ENCODE measurements at regions not wholly inside any gene's neighbourhood (a gene's known extent, or its start where the extent isn't known, plus 50 kb on each side); places are given as distances from the start of the nearest gene placed in this dataset.
"Not testable (repeated sequence)": the region's sequence is repeated elsewhere in the genome, so short reads cannot be mapped to it uniquely, and the experiment has no call there.

DNA sequence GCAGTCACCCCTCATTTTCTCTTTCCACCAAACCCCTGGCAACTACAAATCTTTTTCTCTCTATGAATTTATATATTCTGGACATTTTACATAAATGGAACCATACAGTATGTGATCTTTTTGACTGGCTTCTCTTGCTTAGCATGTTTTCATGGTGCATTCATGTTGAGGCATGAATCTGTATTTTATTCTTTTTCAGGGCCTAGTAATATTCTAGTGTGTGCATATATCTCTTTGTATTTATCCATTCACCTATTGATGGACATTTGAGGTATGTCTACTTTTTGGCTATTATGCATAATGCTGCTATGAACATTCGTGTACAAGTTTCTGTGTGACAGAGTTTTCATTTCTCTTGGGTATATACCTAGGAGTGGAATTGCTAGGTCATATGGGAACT, 78.2 kb downstream of the HACD1 start:
- H3K36me3 Mint-ChIP-seq = no peaks in the 10 kb centered on the region
- Histone ChIP-seq H3K27me3 (ENCODE audit: insufficient read depth, low read length) (no peaks in the 10 kb centered on the region), H3K4me3 (ENCODE audit: low read length in 2 of 2) (no peak overlapping the region), H3K4me1 (ENCODE audit: insufficient read depth, low read length) (no peaks in the 10 kb centered on the region), H3K9me3 (ENCODE audit: control insufficient read depth in 1 of 2, low read length in 2 of 2) (no peaks in the 10 kb centered on the region), H3K36me3 (ENCODE audit: insufficient read depth, low read length) (no peaks in the 10 kb centered on the region), H3K27ac (ENCODE audit: low read depth, low read length) (no peak overlapping the region)
- ChIA-PET CTCF (ENCODE audit: partially characterized antibody) (no interaction called here), POLR2A (ENCODE audit: partially characterized antibody) (no interaction called here)
- H3K9me3 Mint-ChIP-seq = peaks cover 3 to 19% (median 9%) of the 10 kb centered on the region in 8 donors
- no peak overlapping the region for H3K27ac Mint-ChIP-seq
- H3K4me3 Mint-ChIP-seq = no peak overlapping the region
- no peaks in the 10 kb centered on the region for H3K4me1 Mint-ChIP-seq
- DNase-seq = no peak
- intact Hi-C loops (cut with micrococcal nuclease) = no loop called here
- H3K27me3 Mint-ChIP-seq = peaks cover 0 to 9% of the 10 kb centered on the region in 2 donors

DNA sequence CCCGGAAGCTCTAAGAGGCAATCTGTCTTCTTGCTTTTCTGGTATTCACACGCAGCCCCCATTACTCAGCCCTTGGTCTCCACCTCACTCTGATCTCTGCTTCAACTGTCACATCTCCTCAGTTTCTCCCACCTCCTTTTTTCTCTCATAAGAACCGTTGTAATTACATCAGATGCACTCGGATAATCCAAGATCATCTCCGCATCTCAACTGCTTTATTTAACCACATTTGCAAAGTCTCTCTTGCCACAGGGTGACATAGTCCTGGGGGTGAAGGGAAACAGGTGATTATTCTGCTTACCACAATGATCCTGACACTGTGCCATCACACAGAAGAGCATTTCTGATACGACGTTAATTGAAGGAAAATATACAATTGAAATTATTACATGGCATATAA, 79.9 kb downstream of the HACD1 start:
- Histone ChIP-seq H3K4me1 (ENCODE audit: insufficient read depth, low read length) (no peaks in the 10 kb centered on the region), H3K27ac (ENCODE audit: low read depth, low read length) (no peak overlapping the region), H3K4me3 (ENCODE audit: low read length in 2 of 2) (no peak overlapping the region), H3K27me3 (ENCODE audit: insufficient read depth, low read length) (no peaks in the 10 kb centered on the region), H3K36me3 (ENCODE audit: insufficient read depth, low read length) (no peaks in the 10 kb centered on the region), H3K9me3 (ENCODE audit: control insufficient read depth in 1 of 2, low read length in 2 of 2) (no peaks in the 10 kb centered on the region)
- Mint-ChIP-seq H3K27ac (no peak overlapping the region), H3K4me3 (no peak overlapping the region), H3K9me3 (peaks cover 3 to 19% (median 6%) of the 10 kb centered on the region in 8 donors), H3K4me1 (no peaks in the 10 kb centered on the region), H3K36me3 (no peaks in the 10 kb centered on the region), H3K27me3 (peaks cover 0 to 9% of the 10 kb centered on the region in 2 donors)
- intact Hi-C loops (cut with micrococcal nuclease) = no loop called here
- ChIA-PET CTCF (ENCODE audit: partially characterized antibody) (no interaction called here), POLR2A (ENCODE audit: partially characterized antibody) (no interaction called here)
- no peak for DNase-seq

DNA sequence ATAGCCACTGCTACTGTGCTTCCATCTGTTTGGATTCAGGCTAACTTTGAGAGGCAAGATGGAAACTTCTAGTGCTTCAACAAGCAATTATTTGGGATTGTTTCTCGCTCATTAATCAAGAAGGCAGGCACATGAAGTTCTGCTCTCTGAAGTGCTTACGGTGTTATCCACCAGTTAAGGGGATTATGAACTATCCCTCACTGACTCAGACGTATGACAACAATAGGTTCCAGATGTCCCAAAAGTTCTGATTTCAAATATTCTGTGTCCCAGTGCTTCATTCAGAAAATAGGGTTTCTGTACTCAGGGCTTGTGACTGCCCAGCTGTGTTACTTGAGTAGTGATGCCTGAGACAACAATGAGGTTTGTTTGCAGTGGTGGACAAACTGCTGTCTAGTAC, 81.0 kb downstream of the HACD1 start:
- no peaks in the 10 kb centered on the region for H3K4me1 ChIP-seq (ENCODE audit: insufficient read depth, low read length)
- no peaks in the 10 kb centered on the region for H3K27me3 ChIP-seq (ENCODE audit: insufficient read depth, low read length)
- CTCF ChIA-PET (ENCODE audit: partially characterized antibody) = no interaction called here
- Mint-ChIP-seq H3K9me3 (peaks cover 3 to 19% (median 6%) of the 10 kb centered on the region in 8 donors), H3K4me1 (no peaks in the 10 kb centered on the region), H3K36me3 (no peaks in the 10 kb centered on the region), H3K4me3 (no peak overlapping the region), H3K27ac (no peak overlapping the region), H3K27me3 (peaks cover 0 to 9% of the 10 kb centered on the region in 2 donors)
- no peak overlapping the region for H3K4me3 ChIP-seq (ENCODE audit: low read length in 2 of 2)
- no peak overlapping the region for H3K27ac ChIP-seq (ENCODE audit: low read depth, low read length)
- H3K36me3 ChIP-seq (ENCODE audit: insufficient read depth, low read length) = no peaks in the 10 kb centered on the region
- POLR2A ChIA-PET (ENCODE audit: partially characterized antibody) = no interaction called here
- H3K9me3 ChIP-seq (ENCODE audit: control insufficient read depth in 1 of 2, low read length in 2 of 2) = no peaks in the 10 kb centered on the region
- intact Hi-C loops (cut with micrococcal nuclease) = no loop called here
- no peak for DNase-seq

DNA sequence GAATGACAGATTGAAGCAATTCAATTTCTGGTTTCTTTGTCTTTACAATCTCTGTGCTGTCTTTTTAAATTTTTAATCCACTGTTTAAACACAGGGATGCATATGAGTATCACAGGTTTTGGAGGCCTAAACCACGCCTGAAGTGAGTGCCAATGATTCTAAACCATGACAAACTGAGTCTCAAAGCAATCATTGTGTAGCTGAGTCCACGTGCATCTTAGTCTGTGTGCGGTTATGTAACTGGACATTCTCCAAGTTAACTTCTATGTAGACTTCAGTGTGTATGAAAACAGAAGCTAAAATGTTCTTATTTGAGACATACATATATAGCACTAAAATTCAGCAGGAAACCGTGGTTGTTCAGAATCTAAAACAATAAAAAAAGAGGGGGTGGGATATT, 79.3 kb upstream of the ST8SIA6 start:
- Histone ChIP-seq H3K4me3 (ENCODE audit: low read length in 2 of 2) (no peak overlapping the region), H3K27ac (ENCODE audit: low read depth, low read length) (no peak overlapping the region), H3K36me3 (ENCODE audit: insufficient read depth, low read length) (no peaks in the 10 kb centered on the region), H3K4me1 (ENCODE audit: insufficient read depth, low read length) (no peaks in the 10 kb centered on the region), H3K27me3 (ENCODE audit: insufficient read depth, low read length) (no peaks in the 10 kb centered on the region), H3K9me3 (ENCODE audit: control insufficient read depth in 1 of 2, low read length in 2 of 2) (no peaks in the 10 kb centered on the region)
- intact Hi-C loops (cut with micrococcal nuclease) = no loop called here
- Mint-ChIP-seq H3K4me1 (no peaks in the 10 kb centered on the region), H3K27ac (no peak overlapping the region), H3K36me3 (no peaks in the 10 kb centered on the region), H3K9me3 (peaks cover under 1 to 6% (median 4%) of the 10 kb centered on the region in 8 donors), H3K27me3 (peaks cover 0 to 3% of the 10 kb centered on the region in 2 donors), H3K4me3 (no peak overlapping the region)
- ChIA-PET POLR2A (ENCODE audit: partially characterized antibody) (no interaction called here), CTCF (ENCODE audit: partially characterized antibody) (no interaction called here)
- DNase-seq = no peak

DNA sequence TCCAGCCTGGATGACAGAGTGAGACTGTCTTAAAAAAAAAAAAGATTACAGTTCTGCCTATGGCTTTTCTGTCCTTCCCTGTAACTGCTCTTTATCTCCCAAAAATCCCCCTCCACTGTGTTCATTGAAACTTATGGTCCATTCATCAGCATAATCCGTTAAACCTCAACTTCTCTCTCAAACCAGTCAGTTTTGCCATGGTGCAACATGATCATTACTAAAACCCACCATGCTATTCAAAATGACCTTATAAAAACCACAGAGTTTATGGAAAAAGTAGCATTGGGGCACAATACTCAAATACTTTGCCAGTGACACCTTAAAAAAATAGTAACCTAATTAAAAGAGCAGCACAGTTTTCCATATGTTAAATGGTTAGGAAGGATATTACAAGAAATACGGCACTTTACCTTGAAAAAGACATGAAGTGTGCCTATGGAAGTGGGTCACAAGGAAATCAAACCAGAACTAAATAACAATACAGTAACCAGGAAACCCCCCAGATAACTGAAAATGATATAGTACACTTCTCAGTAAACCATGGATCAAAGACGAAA, 74.0 kb upstream of the ST8SIA6 start:
- POLR2A ChIA-PET (ENCODE audit: partially characterized antibody) = no interaction called here
- H3K27ac Mint-ChIP-seq = no peak overlapping the region
- H3K27ac ChIP-seq (ENCODE audit: low read depth, low read length) = no peak overlapping the region

DNA sequence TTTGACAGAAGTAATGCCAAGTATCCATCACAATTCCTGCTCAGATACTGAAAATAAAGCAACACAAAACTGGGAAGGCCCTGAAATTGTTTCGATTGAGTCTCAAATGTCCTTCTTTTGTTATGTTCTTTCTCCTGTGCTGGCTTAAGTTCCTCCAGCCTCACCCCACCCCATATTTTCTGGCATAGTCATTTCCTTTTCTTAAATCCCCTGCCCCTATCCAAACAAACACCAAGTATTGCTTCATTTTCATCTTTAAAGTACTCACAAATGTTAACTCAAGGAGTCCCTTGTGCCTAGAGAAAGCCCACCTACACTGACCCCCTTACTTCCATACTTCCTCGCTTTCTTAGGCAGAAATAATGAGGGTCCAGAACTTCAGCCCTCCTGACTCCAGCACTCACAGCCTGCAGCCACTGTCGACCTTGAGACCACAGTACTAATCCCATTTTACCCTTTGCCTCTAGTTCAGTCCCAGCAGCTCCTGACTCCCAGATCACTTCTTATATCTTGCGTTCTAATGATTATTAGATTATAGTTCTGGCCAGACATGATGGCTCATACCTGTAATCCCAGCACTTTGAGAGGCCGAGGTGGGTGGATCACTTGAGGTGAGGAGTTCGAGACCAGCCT, 73.2 kb upstream of the ST8SIA6 start:
- Mint-ChIP-seq H3K4me3 (no peak overlapping the region), H3K36me3 (no peaks in the 10 kb centered on the region), H3K9me3 (peaks cover 0 to 4% (median 0%) of the 10 kb centered on the region in 8 donors), H3K4me1 (peaks cover 0 to 2% (median 0%) of the 10 kb centered on the region in 4 donors), H3K27me3 (peaks cover 0 to 5% of the 10 kb centered on the region in 2 donors), H3K27ac (no peak overlapping the region)
- Histone ChIP-seq H3K27ac (ENCODE audit: low read depth, low read length) (no peak overlapping the region), H3K27me3 (ENCODE audit: insufficient read depth, low read length) (no peaks in the 10 kb centered on the region), H3K4me1 (ENCODE audit: insufficient read depth, low read length) (no peaks in the 10 kb centered on the region), H3K4me3 (ENCODE audit: low read length in 2 of 2) (no peak overlapping the region), H3K9me3 (ENCODE audit: control insufficient read depth in 1 of 2, low read length in 2 of 2) (no peaks in the 10 kb centered on the region), H3K36me3 (ENCODE audit: insufficient read depth, low read length) (no peaks in the 10 kb centered on the region)
- ChIA-PET CTCF (ENCODE audit: partially characterized antibody) (no interaction called here), POLR2A (ENCODE audit: partially characterized antibody) (no interaction called here)
- intact Hi-C loops (cut with micrococcal nuclease) = no loop called here
- DNase-seq = no peak

More for the DNA sequence above, 74.0 kb upstream of the ST8SIA6 start:
- no peaks in the 10 kb centered on the region for H3K9me3 ChIP-seq (ENCODE audit: control insufficient read depth in 1 of 2, low read length in 2 of 2)
- peaks cover 0 to 2% (median 0%) of the 10 kb centered on the region in 4 donors for H3K4me1 Mint-ChIP-seq
- intact Hi-C loops (cut with micrococcal nuclease) = no loop called here
- no peak for DNase-seq
- H3K36me3 Mint-ChIP-seq = no peaks in the 10 kb centered on the region
- no peaks in the 10 kb centered on the region for H3K4me1 ChIP-seq (ENCODE audit: insufficient read depth, low read length)
- peaks cover 0 to 5% of the 10 kb centered on the region in 2 donors for H3K27me3 Mint-ChIP-seq
- H3K27me3 ChIP-seq (ENCODE audit: insufficient read depth, low read length) = no peaks in the 10 kb centered on the region
- no peaks in the 10 kb centered on the region for H3K36me3 ChIP-seq (ENCODE audit: insufficient read depth, low read length)
- no peak overlapping the region for H3K4me3 Mint-ChIP-seq
- peaks cover 0 to 4% (median 0%) of the 10 kb centered on the region in 8 donors for H3K9me3 Mint-ChIP-seq
- CTCF ChIA-PET (ENCODE audit: partially characterized antibody) = no interaction called here
- H3K4me3 ChIP-seq (ENCODE audit: low read length in 2 of 2) = no peak overlapping the region

DNA sequence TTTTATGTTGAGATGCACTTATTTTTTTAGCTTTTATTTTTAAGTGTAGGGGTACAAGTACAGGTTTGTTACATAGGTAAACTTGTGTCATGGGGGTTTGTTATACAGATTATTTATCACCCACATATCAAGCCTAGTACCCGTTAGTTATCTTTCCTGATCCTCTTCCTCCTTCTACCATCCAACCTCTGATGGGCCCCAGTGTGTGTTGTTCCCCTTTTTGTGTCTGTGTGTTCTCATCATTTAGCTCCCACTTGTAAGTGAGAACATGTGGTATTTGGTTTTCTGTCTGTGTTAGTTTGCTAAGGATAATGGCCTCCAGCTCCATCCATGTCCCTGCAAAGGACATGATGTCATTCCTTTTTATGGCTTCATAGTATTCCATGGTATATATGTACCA, 72.2 kb upstream of the ST8SIA6 start:
- H3K27me3 ChIP-seq (ENCODE audit: insufficient read depth, low read length); H3K9me3 ChIP-seq (ENCODE audit: control insufficient read depth in 1 of 2, low read length in 2 of 2); H3K4me1 ChIP-seq (ENCODE audit: insufficient read depth, low read length); H3K36me3 Mint-ChIP-seq; intact Hi-C loops (cut with micrococcal nuclease); H3K4me3 ChIP-seq (ENCODE audit: low read length in 2 of 2); H3K9me3 Mint-ChIP-seq; H3K4me3 Mint-ChIP-seq; H3K27ac Mint-ChIP-seq; DNase-seq; H3K27me3 Mint-ChIP-seq; CTCF ChIA-PET (ENCODE audit: partially characterized antibody); H3K27ac ChIP-seq (ENCODE audit: low read depth, low read length); H3K36me3 ChIP-seq (ENCODE audit: insufficient read depth, low read length); H3K4me1 Mint-ChIP-seq; POLR2A ChIA-PET (ENCODE audit: partially characterized antibody): not testable (repeated sequence)
